B cell (primary cell): ENCODE measurements at regions not wholly inside any gene's neighbourhood (a gene's known extent, or its start where the extent isn't known, plus 50 kb on each side); places are given as distances from the start of the nearest gene placed in this dataset.

Experiments used
- ATAC-seq: fragments of 200-7000 bp; cut with Tn5 transposase; one replicate; pipeline ENCODE4 v1.10.0; 2021; ENCODE audit warnings: low read depth, mild to moderate bottlenecking, moderate number of reproducible peaks, moderate library complexity
- CTCF ChIA-PET: fragments of 350-600 bp; sonication (Branson Sonifier 250); formaldehyde crosslinking; loops from one replicate; lab custom pipeline; 2021; ENCODE audit warnings: antibody characterized with exemption, inconsistent platforms; lab: Charles Lee
- POLR2A ChIA-PET: fragments of 350-600 bp; sonication (Branson Sonifier 250); formaldehyde crosslinking; loops from one replicate; lab custom pipeline; 2021; ENCODE audit warnings: antibody characterized with exemption; lab: Charles Lee
- DNase-seq: peaks from one replicate; pipeline ENCODE4 v3.0.0; 2013
- H2AFZ ChIP-seq: 2 replicates; pipeline ENCODE4 v1.6.1; 2012; ENCODE audit warnings: mild to moderate bottlenecking, low read depth, low read length; ENCODE audit not compliant: insufficient read depth, poor library complexity, severe bottlenecking
- H3K27ac ChIP-seq, 2 donors: 1 replicate in 1 of 2; 2 replicates in 1 of 2; pipeline ENCODE4 v1.5.1; 2012 to 2013; ENCODE audit warnings: low read length in 2 of 2, mild to moderate bottlenecking in 2 of 2, moderate library complexity in 1 of 2
- H3K27me3 ChIP-seq, 4 experiments: fragments of 200-600 bp in 1 of 4; sonication (generic) in 1 of 4; replicated peaks in 1 of 4; 1 replicate in 2 of 4; 2 replicates in 2 of 4; pipeline versions ENCODE4 v1.6.1 to v1.7.0; 2013 to 2016; ENCODE audit warnings: low read length in 3 of 4, mild to moderate bottlenecking in 2 of 4, mixed read lengths in 1 of 4, moderate library complexity in 1 of 4; ENCODE audit not compliant: insufficient read depth in 4 of 4, control insufficient read depth in 3 of 4; ENCODE audit errors: control extremely low read depth in 1 of 4
- H3K36me3 ChIP-seq, 2 experiments: replicated peaks in 1 of 2; 1 replicate in 1 of 2; 2 replicates in 1 of 2; pipeline versions ENCODE4 v1.6.1 to v1.7.1; 2013; ENCODE audit warnings: low read length in 1 of 2; ENCODE audit not compliant: insufficient read depth in 2 of 2, control insufficient read depth in 1 of 2; ENCODE audit errors: control extremely low read depth in 1 of 2, extremely low read depth in 1 of 2
- H3K4me1 ChIP-seq, 2 donors: fragments of 200-600 bp in 1 of 2; sonication (generic) in 1 of 2; 1 replicate in 1 of 2; 2 replicates in 1 of 2; pipeline versions ENCODE4 v1.5.1 to v1.6.1; 2013 to 2017; ENCODE audit warnings: low read length in 2 of 2; ENCODE audit not compliant: control insufficient read depth in 2 of 2, insufficient read depth in 2 of 2
- H3K4me2 ChIP-seq: replicated peaks from 2 replicates; pipeline ENCODE3; 2012; ENCODE audit warnings: mild to moderate bottlenecking, low read depth, low read length; ENCODE audit not compliant: poor library complexity, severe bottlenecking
- H3K4me3 ChIP-seq, 5 experiments: fragments of 200-600 bp in 1 of 5; sonication (generic) in 1 of 5; 1 replicate in 3 of 5; 2 replicates in 2 of 5; pipeline versions ENCODE4 v1.5.1 to v1.7.0; 2011 to 2016; ENCODE audit warnings: low read length in 4 of 5, mild to moderate bottlenecking in 4 of 5, low read depth in 2 of 5, control low read depth in 1 of 5, moderate library complexity in 1 of 5; ENCODE audit not compliant: insufficient read depth in 1 of 5; ENCODE audit errors: control extremely low read depth in 1 of 5, extremely low read depth in 1 of 5
- H3K79me2 ChIP-seq: fragments of 200-600 bp; sonication (generic); one replicate; pipeline ENCODE4 v1.6.0; 2016; ENCODE audit warnings: low read length; ENCODE audit not compliant: control insufficient read depth, insufficient read depth
- H3K9ac ChIP-seq: fragments of 200-600 bp; sonication (generic); 2 replicates; pipeline ENCODE4 v1.6.1; 2017; ENCODE audit warnings: mild to moderate bottlenecking, low read length, moderate library complexity
- H3K9me3 ChIP-seq, 3 donors: one replicate each; pipeline versions ENCODE4 v1.6.1 to v1.7.1; 2013; ENCODE audit warnings: low read length in 2 of 3; ENCODE audit not compliant: control insufficient read depth in 2 of 3, insufficient read depth in 1 of 3; ENCODE audit errors: control extremely low read depth in 1 of 3
- H4K20me1 ChIP-seq: 2 replicates; pipeline ENCODE4 v1.6.0; 2012; ENCODE audit warnings: mild to moderate bottlenecking, low read length; ENCODE audit not compliant: insufficient read depth, control insufficient read depth, poor library complexity, severe bottlenecking
- H3K27ac Mint-ChIP-seq: one replicate; pipeline ENCODE4 v1.8.0; 2021; ENCODE audit warnings: mixed read lengths
- H3K27me3 Mint-ChIP-seq: one replicate; pipeline ENCODE4 v1.8.0; 2021; ENCODE audit warnings: mixed read lengths
- H3K4me1 Mint-ChIP-seq: one replicate; pipeline ENCODE4 v1.8.0; 2021; ENCODE audit warnings: mixed read lengths
- H3K4me3 Mint-ChIP-seq: one replicate; pipeline ENCODE4 v1.8.0; 2021; ENCODE audit warnings: mixed read lengths
- H3K9me3 Mint-ChIP-seq: one replicate; pipeline ENCODE4 v1.8.0; 2022; ENCODE audit warnings: mixed read lengths; ENCODE audit not compliant: insufficient read depth
- EZH2 ChIP-seq: IDR thresholded peaks from 2 replicates; pipeline ENCODE4 v1.6.1; 2012; ENCODE audit warnings: borderline replicate concordance, low read depth, mild to moderate bottlenecking, moderate library complexity, low read length; ENCODE audit not compliant: insufficient read depth, poor library complexity, severe bottlenecking
- WGBS: methylation state at CpG from one replicate; pipeline ENCODE4 v1.1.5; 2013; ENCODE audit warnings: missing lambda C conversion rate; ENCODE audit not compliant: insufficient coverage; 5-methylcytosine and 5-hydroxymethylcytosine counted together
- intact Hi-C: fragments of 100-400 bp; cut with micrococcal nuclease; formaldehyde crosslinking; loops from one replicate; pipeline ENCODE4 v1.10.0; 2022
- TF ChIP-seq, protein P1 (sequence below): fragments of 200-600 bp; IDR thresholded peaks from one replicate; pipeline ENCODE4 v1.8.0; 2022; ENCODE audit warnings: antibody characterized with exemption, mild to moderate bottlenecking

DNA sequence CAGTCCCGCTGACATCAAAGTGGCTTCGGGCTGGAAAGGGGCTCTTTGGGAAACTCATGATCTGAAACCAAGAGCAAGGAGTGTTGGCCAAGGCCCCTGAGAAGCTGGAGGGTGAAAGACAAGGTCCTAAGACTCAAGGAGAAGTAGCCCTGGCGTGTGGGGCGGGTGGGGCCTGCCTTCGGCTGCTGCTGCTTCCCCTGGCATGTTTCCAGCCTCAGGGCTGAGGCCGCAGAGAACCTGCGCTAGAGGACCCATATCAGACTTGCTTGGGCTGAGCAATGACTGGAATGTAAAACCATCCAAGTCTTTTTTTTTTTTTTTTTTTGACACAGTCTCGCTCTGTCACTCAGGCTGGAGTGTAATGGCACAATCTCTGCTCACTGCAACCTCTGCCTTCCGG, 67.5 kb upstream of the GCSH start:
- H3K9me3 Mint-ChIP-seq: no peaks in the 10 kb centered on the region
- Histone ChIP-seq H3K27ac (no peak overlapping the region), H3K4me3 (no peak overlapping the region), H3K79me2 (no peaks in the 10 kb centered on the region), H2AFZ (no peak overlapping the region), H3K27me3 (no peaks in the 10 kb centered on the region), H3K9ac (no peak overlapping the region), H3K36me3 (no peaks in the 10 kb centered on the region), H3K9me3 (no peaks in the 10 kb centered on the region), H3K4me1 (no peaks in the 10 kb centered on the region), H3K4me2 (no peak overlapping the region), H4K20me1 (no peaks in the 10 kb centered on the region)
- no peaks in the 10 kb centered on the region for H3K4me1 Mint-ChIP-seq
- ATAC-seq (no peak), DNase-seq (no peak)
- intact Hi-C loops: no loop called here
- 92% methylated on average over 7 of the region's 9 CpGs for WGBS
- POLR2A ChIA-PET: no interaction called here
- no peak overlapping the region for H3K27ac Mint-ChIP-seq
- no peak for TF ChIP-seq EZH2
- TF ChIP-seq, protein P1, sequence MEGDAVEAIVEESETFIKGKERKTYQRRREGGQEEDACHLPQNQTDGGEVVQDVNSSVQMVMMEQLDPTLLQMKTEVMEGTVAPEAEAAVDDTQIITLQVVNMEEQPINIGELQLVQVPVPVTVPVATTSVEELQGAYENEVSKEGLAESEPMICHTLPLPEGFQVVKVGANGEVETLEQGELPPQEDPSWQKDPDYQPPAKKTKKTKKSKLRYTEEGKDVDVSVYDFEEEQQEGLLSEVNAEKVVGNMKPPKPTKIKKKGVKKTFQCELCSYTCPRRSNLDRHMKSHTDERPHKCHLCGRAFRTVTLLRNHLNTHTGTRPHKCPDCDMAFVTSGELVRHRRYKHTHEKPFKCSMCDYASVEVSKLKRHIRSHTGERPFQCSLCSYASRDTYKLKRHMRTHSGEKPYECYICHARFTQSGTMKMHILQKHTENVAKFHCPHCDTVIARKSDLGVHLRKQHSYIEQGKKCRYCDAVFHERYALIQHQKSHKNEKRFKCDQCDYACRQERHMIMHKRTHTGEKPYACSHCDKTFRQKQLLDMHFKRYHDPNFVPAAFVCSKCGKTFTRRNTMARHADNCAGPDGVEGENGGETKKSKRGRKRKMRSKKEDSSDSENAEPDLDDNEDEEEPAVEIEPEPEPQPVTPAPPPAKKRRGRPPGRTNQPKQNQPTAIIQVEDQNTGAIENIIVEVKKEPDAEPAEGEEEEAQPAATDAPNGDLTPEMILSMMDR: no peak
- H3K27me3 Mint-ChIP-seq: peaks cover under 1% of the 10 kb centered on the region
- no peak overlapping the region for H3K4me3 Mint-ChIP-seq
- CTCF ChIA-PET: no interaction called here

DNA sequence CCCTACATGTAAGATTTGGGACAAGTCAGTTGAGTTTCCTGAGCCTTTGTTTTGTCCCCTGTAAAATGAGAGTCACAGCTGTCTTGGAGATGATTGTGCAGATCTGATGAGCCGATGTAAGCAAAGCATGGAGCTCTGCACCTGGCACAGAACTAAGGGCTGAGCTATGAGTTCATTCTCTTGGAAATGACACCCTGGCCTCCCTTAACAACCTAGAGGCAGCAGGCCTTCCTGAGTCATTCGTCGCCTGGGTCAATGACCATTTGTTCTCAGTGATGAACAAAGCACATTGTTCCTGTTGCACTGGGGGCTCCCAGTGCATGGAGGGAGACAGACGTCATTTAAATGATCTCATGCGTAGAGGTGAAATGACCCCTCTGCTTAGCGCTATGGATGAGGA, 62.8 kb upstream of the GCSH start:
- H3K4me3 Mint-ChIP-seq: no peak overlapping the region
- TF ChIP-seq EZH2: no peak
- TF ChIP-seq, protein P1: no peak
- no peaks in the 10 kb centered on the region for H3K4me1 Mint-ChIP-seq
- Histone ChIP-seq H3K9ac (no peak overlapping the region), H3K27me3 (no peaks in the 10 kb centered on the region), H3K4me1 (no peaks in the 10 kb centered on the region), H3K4me3 (no peak overlapping the region), H4K20me1 (no peaks in the 10 kb centered on the region), H3K4me2 (no peak overlapping the region), H3K79me2 (no peaks in the 10 kb centered on the region), H3K9me3 (no peaks in the 10 kb centered on the region), H3K36me3 (no peaks in the 10 kb centered on the region), H3K27ac (no peak overlapping the region), H2AFZ (no peak overlapping the region)
- H3K9me3 Mint-ChIP-seq: no peaks in the 10 kb centered on the region
- 75% methylated on average over 5 of the region's 6 CpGs for WGBS
- DNase-seq (no peak), ATAC-seq (no peak)
- H3K27me3 Mint-ChIP-seq: no peaks in the 10 kb centered on the region
- ChIA-PET CTCF (no interaction called here), POLR2A (no interaction called here)
- intact Hi-C loops: no loop called here
- H3K27ac Mint-ChIP-seq: no peak overlapping the region
